Hepatocyte (in vitro differentiated cells): ENCODE measurements at regions not wholly inside any gene's neighbourhood (a gene's known extent, or its start where the extent isn't known, plus 50 kb on each side); places are given as distances from the start of the nearest gene placed in this dataset.

Source experiments
- CTCF ChIP-seq: fragments of 200-600 bp; sonication (generic); IDR thresholded peaks from 2 replicates; pipeline ENCODE4 v1.5.1; 2016; ENCODE audit warnings: antibody characterized with exemption, mild to moderate bottlenecking; ENCODE audit not compliant: poor library complexity
- EZH2 ChIP-seq: fragments of 200-600 bp; sonication (generic); IDR thresholded peaks from 2 replicates; pipeline ENCODE4 v1.6.1; 2016; ENCODE audit warnings: antibody characterized with exemption, mild to moderate bottlenecking, borderline replicate concordance
- EZH2phosphoT487 ChIP-seq: fragments of 200-600 bp; sonication (generic); IDR thresholded peaks from one replicate; pipeline ENCODE4 v1.6.1; 2018; ENCODE audit warnings: antibody characterized with exemption, mild to moderate bottlenecking, low read depth, moderate library complexity; ENCODE audit not compliant: unreplicated experiment, severe bottlenecking

- no peak for TF ChIP-seq CTCF
- TF ChIP-seq EZH2phosphoT487: no peak
- no peak for TF ChIP-seq EZH2
These were observed 99.5 kb downstream of the ADAMTS15 start for GRCh38 chr11:130547761-130548490.
